HepG2 (cell line): ENCODE measurements at regions not wholly inside any gene's neighbourhood (a gene's known extent, or its start where the extent isn't known, plus 50 kb on each side); places are given as distances from the start of the nearest gene placed in this dataset.

Experiments
- ATAC-seq: fragments of 200-7000 bp; cut with Tn5 transposase; 3 replicates; pipeline ENCODE4 v1.9.1; 2020; ENCODE audit warnings: mild to moderate bottlenecking, moderate library complexity
- BruUV-seq: library from RNA; stranded (reverse); fragments of 400-500 nt; replicated peaks from 2 replicates; lab custom pipeline; 2021; lab: Mats Ljungman, UMichigan
- CTCF ChIA-PET: fragments of 300-600 bp; formaldehyde crosslinking; extraction: SDS; loops from one replicate; lab custom pipeline; 2021; ENCODE audit warnings: low total read pairs, inconsistent platforms, low intra/inter-chr PET ratio; lab: Yijun Ruan, JAX
- POLR2A ChIA-PET: fragments of 350-600 bp; sonication (Branson Sonifier 250); formaldehyde crosslinking; loops from one replicate; lab custom pipeline; 2020; ENCODE audit warnings: antibody characterized with exemption, inconsistent platforms; lab: Yijun Ruan, JAX
- DNase-seq: peaks from one replicate; pipeline ENCODE4 v3.0.0-alpha.2; 2015; ENCODE audit warnings: low spot score
- FAIRE-seq: peaks from 3 replicates; lab custom pipeline; 2011; peaks lifted over from hg19 to GRCh38; lab: Jason Lieb, UNC
- H2AFZ ChIP-seq: one replicate; pipeline ENCODE4 v1.6.1; 2011; ENCODE audit warnings: low read length, inconsistent platforms
- H3K27ac ChIP-seq: fragments of 300-600 bp; 3 replicates; pipeline ENCODE4 v1.8.0; 2011; ENCODE audit warnings: mixed run types, mild to moderate bottlenecking, mixed read lengths, low read length, inconsistent platforms; ENCODE audit not compliant: insufficient read depth; ENCODE audit errors: extremely low read length
- H3K27me3 ChIP-seq, 2 experiments: fragments of 200-600 bp in 1 of 2; 2 replicates in 1 of 2; 3 replicates in 1 of 2; pipeline versions ENCODE4 v1.6.0 to v1.8.0; 2011; ENCODE audit warnings: low read length in 2 of 2, mild to moderate bottlenecking in 2 of 2, moderate library complexity in 2 of 2, inconsistent platforms in 1 of 2; ENCODE audit not compliant: insufficient read depth in 2 of 2, control insufficient read depth in 1 of 2
- H3K36me3 ChIP-seq, 2 experiments: fragments of 200-600 bp in 1 of 2; replicated peaks in 1 of 2; 2 replicates in 1 of 2; 3 replicates in 1 of 2; pipeline versions ENCODE4 v1.5.1 to v1.8.0; 2011; ENCODE audit warnings: low read length in 2 of 2, inconsistent platforms in 1 of 2; ENCODE audit not compliant: insufficient read depth in 2 of 2, control insufficient read depth in 1 of 2
- H3K4me1 ChIP-seq: 2 replicates; pipeline ENCODE4 v1.5.1; 2012; ENCODE audit warnings: low read length, inconsistent platforms; ENCODE audit not compliant: insufficient read depth
- H3K4me2 ChIP-seq: 2 replicates; pipeline ENCODE4 v1.6.0; 2011; ENCODE audit warnings: low read depth, low read length, inconsistent platforms
- H3K4me3 ChIP-seq, 3 experiments: fragments of 200-600 bp in 1 of 3; sonication (generic), shearing (Covaris generic) in 1 of 3; replicated peaks in 1 of 3; 2 replicates each; pipeline ENCODE4 v1.5.1; 2011 to 2016; ENCODE audit warnings: low read length in 3 of 3, inconsistent platforms in 2 of 3, low read depth in 2 of 3, mild to moderate bottlenecking in 2 of 3, control low read depth in 1 of 3, mixed read lengths in 1 of 3; ENCODE audit not compliant: insufficient read depth in 1 of 3
- H3K79me2 ChIP-seq: one replicate; pipeline ENCODE4 v1.6.1; 2011; ENCODE audit warnings: low read length, inconsistent platforms; ENCODE audit not compliant: insufficient read depth
- H3K9ac ChIP-seq: 2 replicates; pipeline ENCODE4 v1.6.0; 2011; ENCODE audit warnings: mild to moderate bottlenecking, low read depth, low read length, inconsistent platforms; ENCODE audit not compliant: insufficient read depth
- H3K9me3 ChIP-seq: 2 replicates; pipeline ENCODE4 v1.5.1; 2012; ENCODE audit warnings: mild to moderate bottlenecking, low read length
- H4K20me1 ChIP-seq: 2 replicates; pipeline ENCODE4 v1.6.0; 2011; ENCODE audit warnings: inconsistent platforms, mild to moderate bottlenecking, low read length, moderate library complexity; ENCODE audit not compliant: insufficient read depth
- ARID2 ChIP-seq: sonication (generic); formaldehyde crosslinking; IDR thresholded peaks from 2 replicates; pipeline ENCODE4 v1.8.1; 2022; ENCODE audit warnings: mild to moderate bottlenecking, missing genetic modification reagents, borderline replicate concordance
- EP300 ChIP-seq, 3 experiments: sonication (generic) in 1 of 3; formaldehyde crosslinking in 1 of 3; IDR thresholded peaks; 2 replicates each; pipeline versions ENCODE4 v1.5.1 to v1.6.1; 2011 to 2020; ENCODE audit warnings: low read depth in 2 of 3, low read length in 2 of 3, borderline replicate concordance in 1 of 3, improper control_type of control experiment in 1 of 3, mild to moderate bottlenecking in 1 of 3, missing genetic modification reagents in 1 of 3, moderate library complexity in 1 of 3
- FOXA3 ChIP-seq: IDR thresholded peaks from 2 replicates; pipeline ENCODE4 v1.6.1; 2016; ENCODE audit warnings: missing genetic modification reagents, missing compliant biosample characterization
- GATAD1 ChIP-seq: IDR thresholded peaks from 2 replicates; pipeline ENCODE4 v1.6.1; 2016; ENCODE audit warnings: missing genetic modification reagents, missing compliant biosample characterization
- HIVEP1 ChIP-seq: sonication (generic); formaldehyde crosslinking; IDR thresholded peaks from 2 replicates; pipeline ENCODE4 v1.4.0; 2020; ENCODE audit warnings: mild to moderate bottlenecking, missing genetic modification reagents
- MAFF ChIP-seq: IDR thresholded peaks from 2 replicates; pipeline ENCODE4 v1.6.1; 2011; ENCODE audit warnings: low read depth, low read length, improper control_type of control experiment
- SMAD3 ChIP-seq: sonication (generic); formaldehyde crosslinking; IDR thresholded peaks from 2 replicates; pipeline ENCODE4 v1.4.0; 2020; ENCODE audit warnings: missing genetic modification reagents
- ZBTB38 ChIP-seq: sonication (generic); formaldehyde crosslinking; IDR thresholded peaks from 2 replicates; pipeline ENCODE4 v1.5.1; 2020; ENCODE audit warnings: mild to moderate bottlenecking, missing genetic modification reagents
- ZNF121 ChIP-seq: sonication (generic); formaldehyde crosslinking; IDR thresholded peaks from 2 replicates; pipeline ENCODE4 v1.5.0; 2020; ENCODE audit warnings: mild to moderate bottlenecking, missing genetic modification reagents
- ZNF207 ChIP-seq: fragments of 450-650 bp; IDR thresholded peaks from 2 replicates; pipeline ENCODE4 v1.6.1; 2016; ENCODE audit warnings: antibody characterized with exemption, borderline replicate concordance
- ZNF552 ChIP-seq: sonication (generic); formaldehyde crosslinking; IDR thresholded peaks from 2 replicates; pipeline ENCODE4 v1.9.0; 2022; ENCODE audit warnings: missing genetic modification reagents, mild to moderate bottlenecking, borderline replicate concordance
- ZNF557 ChIP-seq: sonication (generic); formaldehyde crosslinking; IDR thresholded peaks from 2 replicates; pipeline ENCODE4 v1.4.0; 2020; ENCODE audit warnings: missing genetic modification reagents
- ZNF629 ChIP-seq: sonication (generic); formaldehyde crosslinking; conservative IDR thresholded peaks from 2 replicates; pipeline ENCODE4 v1.5.0; 2020; ENCODE audit warnings: missing genetic modification reagents
- ZNF766 ChIP-seq: sonication (generic); formaldehyde crosslinking; IDR thresholded peaks from 2 replicates; pipeline ENCODE4 v1.5.0; 2020; ENCODE audit warnings: missing genetic modification reagents, borderline replicate concordance
- ZNF776 ChIP-seq: sonication (generic); formaldehyde crosslinking; IDR thresholded peaks from 2 replicates; pipeline ENCODE4 v1.4.0; 2020; ENCODE audit warnings: mild to moderate bottlenecking, missing genetic modification reagents
- WGBS: methylation state at CpG from one replicate; pipeline ENCODE4 v1.1.6; 2017; ENCODE audit warnings: low lambda C conversion rate; 5-methylcytosine and 5-hydroxymethylcytosine counted together
- in situ Hi-C: cut with HindIII; loops from 2 replicates; pipeline ENCODE4 v1.10.0; 2017; ENCODE audit warnings: low pct_unique_long_range_greater_than_20kb; ENCODE audit not compliant: extremely low pct_ligation_motif_present
- intact Hi-C: fragments of 100-400 bp; cut with micrococcal nuclease; formaldehyde crosslinking; loops from one replicate; pipeline ENCODE4 v1.10.0; 2022; ENCODE audit not compliant: unreplicated experiment
- TF ChIP-seq, protein P1 (sequence below): sonication (generic); formaldehyde crosslinking; IDR thresholded peaks from 2 replicates; pipeline ENCODE4 v1.9.0; 2021; ENCODE audit warnings: missing genetic modification reagents, borderline replicate concordance
- TF ChIP-seq, protein P2 (sequence below): sonication (generic); formaldehyde crosslinking; IDR thresholded peaks from 2 replicates; pipeline ENCODE4 v1.8.1; 2023; ENCODE audit warnings: mild to moderate bottlenecking, moderate library complexity, missing genetic modification reagents

DNA sequence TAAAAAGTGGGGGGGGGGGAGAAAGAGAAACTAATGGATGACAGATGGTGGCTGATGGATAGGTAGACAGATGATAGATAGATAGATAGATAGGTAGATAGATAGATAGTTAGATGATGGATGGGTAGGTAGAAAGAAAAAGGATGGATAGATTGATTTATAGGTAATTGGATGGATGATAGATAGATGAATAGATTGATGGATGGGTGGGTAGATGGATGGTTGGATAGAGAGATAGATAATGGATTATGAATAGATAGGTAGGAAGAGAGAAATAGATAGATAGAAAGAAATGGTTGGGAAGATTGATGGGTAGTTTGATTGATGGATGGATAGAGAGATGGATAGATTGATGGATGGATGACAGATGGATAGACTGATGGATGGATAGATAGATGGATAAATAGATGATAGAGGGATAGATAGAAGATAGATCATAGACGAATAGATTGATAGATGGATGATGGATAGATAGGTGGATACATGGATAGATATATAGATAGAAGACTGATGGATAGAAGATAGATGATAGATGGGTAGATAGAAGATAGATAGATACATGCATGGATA is 337.1 kb downstream of the C16orf95 start:
- no peak overlapping the region for H3K9ac ChIP-seq

DNA sequence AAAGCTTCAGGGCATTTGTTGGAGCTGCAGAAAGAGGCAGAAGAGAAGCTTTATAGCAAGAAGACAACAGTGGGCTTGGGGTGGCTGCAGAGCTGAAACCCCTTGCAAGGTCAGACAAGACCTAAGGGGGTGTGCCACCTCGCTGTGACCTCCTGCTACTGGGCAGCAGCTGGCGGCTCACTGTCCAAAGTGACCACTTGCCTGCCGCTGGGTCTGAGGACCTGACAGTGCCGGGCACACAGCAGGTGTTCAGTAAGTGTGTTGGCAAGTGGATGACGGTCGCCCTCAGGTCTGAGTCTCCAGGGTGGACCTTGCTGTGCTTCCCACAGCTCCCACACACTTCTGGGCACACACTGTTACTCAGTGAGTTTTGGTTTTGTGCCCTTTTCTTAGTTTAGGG is 336.5 kb downstream of the C16orf95 start:
- no TSS peak for BruUV-seq
- intact Hi-C loops, result no loop called here
- no peak overlapping the region for H3K4me2 ChIP-seq

More for the DNA sequence above, 337.1 kb downstream of the C16orf95 start:
- 1% methylated on average over 1 of the region's 1 CpG for WGBS
- H4K20me1 ChIP-seq, result no peaks in the 10 kb centered on the region
- no peaks in the 10 kb centered on the region for H3K36me3 ChIP-seq
- no peak for ATAC-seq
- H3K4me2 ChIP-seq, result no peak overlapping the region
- intact Hi-C loops (no loop called here), in situ Hi-C loops (no loop called here)
- BruUV-seq, result no TSS peak
- no peak overlapping the region for H3K27ac ChIP-seq
- TF ChIP-seq ZNF766 (no peak), ZNF121 (CRISPR knock-in tag) (no peak), ARID2 (CRISPR knock-in tag) (no peak), ZNF207 (no peak)
- H2AFZ ChIP-seq, result no peak overlapping the region
- H3K27me3 ChIP-seq, result peaks cover 2 to 4% of the 10 kb centered on the region in 2 experiments; a peak in 1 of 5 replicates
- no peak for FAIRE-seq
- no peaks in the 10 kb centered on the region for H3K4me1 ChIP-seq
- ChIA-PET CTCF (no interaction called here), POLR2A (no interaction called here)
- no peaks in the 10 kb centered on the region for H3K9me3 ChIP-seq
- no peak for DNase-seq
- H3K4me3 ChIP-seq, result no peak overlapping the region
- H3K79me2 ChIP-seq, result no peaks in the 10 kb centered on the region

More for the DNA sequence above, 336.5 kb downstream of the C16orf95 start:
- Histone ChIP-seq H3K79me2 (no peaks in the 10 kb centered on the region), H3K9ac (no peak overlapping the region), H4K20me1 (no peaks in the 10 kb centered on the region), H3K4me1 (no peaks in the 10 kb centered on the region)
- no peak for FAIRE-seq
- TF ChIP-seq ZNF207 (no peak), ZNF776 (CRISPR knock-in tag) (no peak), GATAD1 (CRISPR knock-in tag) (no peak), ZNF552 (no peak), EP300 (IDR thresholded peaks at IDR 0.05; ENCODE audit: low read depth in 2 of 2, low read length in 2 of 2) (no peak), EP300 (CRISPR knock-in tag; IDR thresholded peaks at IDR 0.05; ENCODE audit: borderline replicate concordance) (no peak), SMAD3 (CRISPR knock-in tag) (no peak), ZNF557 (no peak), FOXA3 (CRISPR knock-in tag) (no peak), HIVEP1 (CRISPR knock-in tag) (no peak), ZBTB38 (no peak), ZNF629 (CRISPR knock-in tag) (no peak), MAFF (no peak)
- TF ChIP-seq, protein P1, sequence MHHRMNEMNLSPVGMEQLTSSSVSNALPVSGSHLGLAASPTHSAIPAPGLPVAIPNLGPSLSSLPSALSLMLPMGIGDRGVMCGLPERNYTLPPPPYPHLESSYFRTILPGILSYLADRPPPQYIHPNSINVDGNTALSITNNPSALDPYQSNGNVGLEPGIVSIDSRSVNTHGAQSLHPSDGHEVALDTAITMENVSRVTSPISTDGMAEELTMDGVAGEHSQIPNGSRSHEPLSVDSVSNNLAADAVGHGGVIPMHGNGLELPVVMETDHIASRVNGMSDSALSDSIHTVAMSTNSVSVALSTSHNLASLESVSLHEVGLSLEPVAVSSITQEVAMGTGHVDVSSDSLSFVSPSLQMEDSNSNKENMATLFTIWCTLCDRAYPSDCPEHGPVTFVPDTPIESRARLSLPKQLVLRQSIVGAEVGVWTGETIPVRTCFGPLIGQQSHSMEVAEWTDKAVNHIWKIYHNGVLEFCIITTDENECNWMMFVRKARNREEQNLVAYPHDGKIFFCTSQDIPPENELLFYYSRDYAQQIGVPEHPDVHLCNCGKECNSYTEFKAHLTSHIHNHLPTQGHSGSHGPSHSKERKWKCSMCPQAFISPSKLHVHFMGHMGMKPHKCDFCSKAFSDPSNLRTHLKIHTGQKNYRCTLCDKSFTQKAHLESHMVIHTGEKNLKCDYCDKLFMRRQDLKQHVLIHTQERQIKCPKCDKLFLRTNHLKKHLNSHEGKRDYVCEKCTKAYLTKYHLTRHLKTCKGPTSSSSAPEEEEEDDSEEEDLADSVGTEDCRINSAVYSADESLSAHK, result no peak
- TF ChIP-seq, protein P2, sequence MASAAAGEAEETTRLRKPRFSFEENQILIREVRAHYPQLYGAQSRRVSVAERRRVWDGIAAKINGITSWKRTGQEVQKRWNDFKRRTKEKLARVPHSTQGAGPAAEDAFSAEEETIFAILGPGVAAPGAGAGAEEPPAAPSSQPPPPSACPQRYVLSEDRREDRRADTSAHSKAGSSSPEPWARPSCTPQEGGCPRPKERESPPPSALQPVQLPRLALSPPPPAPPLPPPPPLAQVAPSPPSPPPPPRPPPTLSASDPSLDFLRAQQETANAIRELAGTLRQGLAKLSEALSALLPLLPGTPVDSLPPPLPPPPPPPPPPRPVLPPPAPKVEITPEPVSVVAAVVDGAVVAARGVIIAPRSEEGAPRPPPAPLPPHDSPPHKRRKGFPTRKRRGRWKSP (CRISPR knock-in tag), result no peak
- TF ChIP-seq, all 625 proteins: peak for 0
- in situ Hi-C loops, result no loop called here
- Histone ChIP-seq H3K27me3 (peaks cover 2 to 4% of the 10 kb centered on the region in 2 experiments; a peak in 1 of 5 replicates), H3K27ac (no peak overlapping the region), H3K36me3 (no peaks in the 10 kb centered on the region), H3K4me3 (no peak overlapping the region), H2AFZ (no peak overlapping the region), H3K9me3 (no peaks in the 10 kb centered on the region)
- CTCF ChIA-PET, result no interaction called here
- ATAC-seq, result no peak
- POLR2A ChIA-PET, result no interaction called here
- no peak for DNase-seq
- WGBS, result 0% methylated on average over 2 of the region's 6 CpGs
